ENCODE measurements at regions not wholly inside any gene's neighbourhood (a gene's known extent, or its start where the extent isn't known, plus 50 kb on each side); places are given as distances from the start of the nearest gene placed in this dataset.
"Not testable (repeated sequence)": the region's sequence is repeated elsewhere in the genome, so short reads cannot be mapped to it uniquely, and the experiment has no call there.

DNA sequence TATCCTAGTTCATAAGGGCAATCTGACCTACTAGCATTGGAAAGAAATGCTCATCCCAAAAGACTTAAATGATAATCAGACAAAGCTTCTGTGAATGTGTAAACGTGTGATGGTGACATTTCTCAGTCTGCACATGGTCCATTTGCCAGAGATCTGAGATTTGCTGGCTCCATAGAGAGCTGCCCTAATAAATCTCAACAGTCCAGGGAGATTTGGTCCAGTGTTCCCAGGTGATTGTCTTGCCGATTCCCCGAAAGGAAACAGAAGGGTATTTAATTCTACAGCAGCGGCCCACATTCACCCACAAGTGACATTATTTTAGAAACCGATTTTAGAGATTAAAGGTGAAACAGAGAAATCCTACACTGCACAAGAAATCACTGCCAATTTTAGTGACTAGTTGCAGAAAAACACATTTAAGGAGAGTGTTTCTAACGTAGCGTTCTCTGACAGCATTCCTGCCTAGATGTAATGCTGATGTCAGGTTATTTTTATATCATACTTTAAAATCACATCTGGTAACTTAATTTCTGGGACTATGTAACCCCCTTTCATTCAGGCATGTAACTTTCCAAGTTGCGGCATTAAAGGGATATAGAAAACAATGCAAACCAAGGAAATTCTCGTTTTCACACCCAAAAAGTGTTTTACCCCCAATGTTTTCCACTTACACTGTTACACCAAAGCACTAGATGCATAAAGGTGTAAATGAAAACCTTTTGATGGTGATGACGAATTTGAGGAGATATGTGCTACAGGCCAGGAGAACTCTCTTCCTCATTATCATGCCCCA is 231.9 kb upstream of the FN1 start:
- DNase-seq, result no peak

DNA sequence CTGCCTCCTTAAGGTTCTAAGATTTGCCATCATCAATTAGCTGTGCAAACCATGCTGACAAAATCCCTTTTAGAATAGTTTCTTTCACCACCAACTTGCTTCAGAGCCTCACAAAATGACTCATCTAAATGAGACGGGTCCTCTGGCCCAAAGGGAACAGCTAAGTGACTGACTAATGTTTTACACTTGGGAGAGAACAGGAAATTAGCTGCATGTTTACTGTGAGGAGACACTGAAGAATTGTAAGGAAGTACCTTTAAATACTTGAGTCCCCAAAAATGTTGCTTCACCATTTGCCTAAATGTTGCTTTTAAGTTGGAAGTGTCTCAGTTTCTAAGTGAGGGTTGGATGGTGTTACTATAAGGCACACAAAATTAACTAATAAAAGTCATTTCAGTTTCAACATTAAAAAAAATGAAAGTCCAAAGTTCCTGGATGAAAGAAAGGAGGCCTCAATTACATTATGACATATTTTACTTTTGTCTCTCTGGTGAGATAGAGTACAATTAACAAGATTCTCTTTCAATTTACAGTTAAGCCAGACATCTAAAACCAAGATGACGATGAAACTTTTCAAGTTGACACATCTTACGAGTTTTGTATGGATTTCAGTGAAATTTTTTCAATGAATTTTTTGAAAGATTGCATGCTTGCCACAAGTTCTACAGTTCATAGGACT is 229.1 kb upstream of the FN1 start:
- DNase-seq, result no peak

DNA sequence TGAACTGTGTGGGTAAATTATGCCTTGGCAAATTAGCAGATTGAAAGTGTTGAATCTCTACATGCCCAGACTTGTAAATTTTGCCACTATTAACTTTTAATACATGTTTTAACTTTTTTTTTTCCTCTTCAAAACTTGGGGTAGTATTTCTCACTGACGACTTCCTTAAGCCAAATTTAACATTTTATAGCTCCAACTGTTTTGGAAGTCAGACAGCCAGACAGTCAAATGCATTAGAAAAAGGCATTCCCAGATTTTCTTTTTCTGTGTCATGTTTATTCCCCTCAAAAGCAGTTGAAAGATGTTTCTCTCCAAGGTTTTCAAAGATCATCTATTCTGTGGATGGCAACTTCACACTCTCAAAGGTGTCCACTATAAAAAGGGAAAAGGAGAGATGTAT is 226.8 kb upstream of the FN1 start:
- DNase-seq, result no peak

DNA sequence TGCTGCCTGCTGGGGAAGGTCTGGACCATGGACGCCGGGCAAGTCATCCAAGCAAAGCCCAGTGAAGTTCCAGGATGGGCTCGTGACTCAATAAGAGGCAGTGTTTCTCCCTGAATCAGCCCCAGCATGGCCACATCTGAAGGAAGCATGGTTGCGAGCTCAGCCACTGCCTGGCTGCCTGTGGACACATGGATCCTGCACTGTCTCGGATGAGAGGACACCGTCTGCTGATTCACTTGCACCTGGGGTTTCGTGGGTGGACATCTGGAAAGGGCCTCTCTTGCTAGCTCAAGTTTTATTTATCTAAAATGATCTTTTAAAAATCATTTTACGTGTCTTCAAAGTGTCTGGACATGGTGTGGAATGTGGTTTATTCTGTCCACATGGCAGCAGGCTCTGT is 224.8 kb upstream of the FN1 start:
- no peak for DNase-seq

DNA sequence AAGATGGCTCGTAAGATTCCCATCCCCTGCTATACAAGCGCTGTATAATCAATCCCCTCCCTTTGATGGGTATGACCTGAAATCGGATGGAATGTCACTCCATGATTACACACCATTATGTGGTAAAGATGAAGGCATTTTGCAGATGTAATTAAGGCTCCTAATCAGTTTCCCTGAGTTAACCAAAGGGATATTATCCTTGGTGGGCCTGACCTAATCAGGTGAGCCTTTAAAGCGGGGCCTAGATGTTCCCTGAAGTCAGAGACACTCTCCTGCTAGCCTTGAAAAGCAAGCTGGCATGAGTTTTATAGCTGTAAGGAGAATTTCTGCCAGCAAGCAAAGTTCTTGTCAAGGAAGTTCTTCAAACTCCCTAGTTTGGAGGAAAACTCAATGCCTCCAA is 223.8 kb upstream of the FN1 start:
- no peak for DNase-seq

DNA sequence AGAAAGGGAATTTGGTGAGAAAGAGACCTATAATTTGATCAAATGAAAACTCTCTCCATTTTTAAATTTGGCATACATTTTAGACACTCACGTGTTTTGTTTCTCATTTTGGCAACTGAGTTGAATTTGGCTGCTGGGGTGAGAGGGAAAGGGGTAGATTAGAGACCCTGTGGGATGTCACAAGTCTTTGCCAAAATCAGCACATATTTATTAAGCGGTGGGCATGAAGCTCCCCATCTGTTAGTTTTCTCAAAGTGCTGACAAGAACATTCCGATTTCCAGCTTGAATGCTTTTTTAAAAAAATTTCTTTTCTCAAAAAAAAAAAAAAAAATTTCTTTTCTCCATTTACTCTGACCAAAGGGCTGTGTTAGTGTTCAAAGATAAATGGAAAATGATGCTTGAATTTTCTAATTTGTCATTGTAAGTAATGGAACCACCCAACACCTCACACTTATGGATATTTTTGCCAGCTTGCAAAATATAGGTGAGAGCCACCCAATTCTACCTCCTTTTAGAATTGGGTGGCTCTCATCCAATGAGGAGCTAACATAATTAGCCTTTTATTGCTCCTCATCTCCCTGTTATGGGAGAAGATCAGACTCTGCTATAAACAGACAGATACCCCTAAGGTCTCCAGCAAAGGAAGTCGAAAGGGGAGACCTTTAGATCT is 222.9 kb upstream of the FN1 start:
- no peak for DNase-seq

DNA sequence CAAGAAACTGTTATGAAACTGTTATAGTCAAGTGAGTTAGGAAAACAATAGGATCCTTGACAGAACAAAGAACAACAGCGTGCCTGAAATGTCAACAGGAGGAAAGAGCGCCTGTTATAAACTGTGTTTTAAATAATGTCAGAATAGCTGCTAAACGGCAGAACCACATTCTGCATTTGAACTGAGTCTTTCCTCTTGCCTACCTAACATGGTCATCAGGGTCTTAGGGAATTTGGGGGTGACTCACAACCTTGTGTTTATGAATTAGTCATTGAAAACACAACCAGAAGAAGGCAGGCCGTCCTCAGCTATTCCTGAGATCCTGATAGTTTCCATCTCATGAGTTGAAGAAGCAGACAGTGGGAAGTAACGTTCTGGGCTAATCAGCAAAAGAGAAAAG is 222.0 kb upstream of the FN1 start:
- peak in 1 of 56 donors; percentile 0 for DNase-seq

DNA sequence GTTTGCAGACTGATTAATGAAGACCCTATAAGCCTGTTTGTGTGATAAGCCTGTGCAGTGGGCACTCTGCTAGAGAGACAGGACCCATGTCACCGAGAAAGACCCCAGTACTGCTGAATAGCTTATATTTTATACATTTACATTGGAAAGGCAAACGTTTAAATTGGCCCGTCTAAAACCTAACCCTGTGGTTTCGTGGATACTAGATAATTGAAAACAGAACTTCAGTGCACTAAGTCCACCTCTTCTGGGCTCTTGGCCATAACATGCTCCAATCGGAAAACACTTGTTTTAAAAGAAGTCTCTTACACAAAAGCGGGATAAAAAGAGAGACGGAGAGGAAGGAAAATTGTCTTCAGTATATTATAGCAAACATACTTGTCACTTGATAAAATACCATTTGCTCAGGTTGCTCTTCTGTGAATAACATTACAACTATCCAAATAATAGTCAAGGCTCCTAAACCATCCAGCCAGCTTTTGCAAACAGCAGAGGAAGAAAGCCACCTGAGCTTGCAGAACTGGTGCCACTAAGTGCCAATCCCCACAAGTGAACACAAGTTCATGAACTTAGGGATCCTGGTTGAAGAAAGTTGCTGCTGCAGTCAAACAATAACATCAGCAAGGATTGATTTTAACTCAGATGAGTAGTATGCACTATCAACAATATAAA is 218.4 kb upstream of the FN1 start:
- DNase-seq, result no peak

DNA sequence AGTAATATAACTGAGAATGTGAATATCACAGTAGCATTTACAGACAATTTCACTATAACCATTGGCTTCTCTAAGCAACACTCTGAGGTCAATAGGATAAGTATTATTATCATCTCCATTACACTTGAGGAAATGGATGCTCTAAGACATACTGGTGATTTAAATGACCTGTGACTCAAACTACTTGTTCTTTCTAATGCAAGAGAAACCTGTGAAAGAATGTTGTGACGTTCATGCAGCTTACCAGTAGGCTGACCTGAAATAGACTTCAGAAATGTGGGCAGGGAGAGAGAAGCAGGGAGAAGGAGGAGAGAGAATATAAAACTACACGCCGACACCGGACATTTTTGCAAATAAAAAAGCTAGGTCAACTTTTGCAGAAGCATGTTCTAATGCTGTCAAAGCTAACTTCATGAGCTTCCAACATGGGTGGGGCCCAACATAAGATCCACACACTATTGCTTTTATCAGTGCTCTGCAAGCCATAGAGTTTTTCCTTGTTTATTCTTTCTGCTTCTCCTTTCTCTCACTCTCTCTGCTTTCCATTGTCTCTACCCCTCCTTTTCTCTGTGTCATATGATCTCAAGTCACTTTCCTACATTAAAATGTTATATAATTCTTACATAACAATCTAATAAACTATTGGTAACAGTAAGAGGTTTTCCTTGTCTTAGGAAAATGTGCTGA is 217.6 kb upstream of the FN1 start:
- DNase-seq, result no peak

DNA sequence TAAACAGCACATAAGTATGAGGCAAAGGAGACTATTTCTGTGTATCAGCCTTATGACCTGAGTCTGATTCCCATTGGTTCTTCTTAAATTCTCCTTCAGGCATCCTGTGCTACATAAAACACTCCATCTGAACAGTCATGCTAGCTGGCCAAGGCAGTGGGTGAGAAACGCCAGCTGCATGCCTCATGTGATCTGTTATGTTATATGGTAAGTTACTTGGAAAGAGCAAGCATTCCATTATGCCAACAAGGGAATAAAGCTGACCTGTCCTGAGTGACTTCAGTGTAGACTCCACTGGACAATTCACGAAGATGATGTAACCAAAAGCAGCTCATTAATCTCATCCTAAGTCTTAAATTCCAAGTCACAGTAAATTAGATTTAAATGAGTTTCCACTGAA is 216.5 kb upstream of the FN1 start:
- no peak for DNase-seq

DNA sequence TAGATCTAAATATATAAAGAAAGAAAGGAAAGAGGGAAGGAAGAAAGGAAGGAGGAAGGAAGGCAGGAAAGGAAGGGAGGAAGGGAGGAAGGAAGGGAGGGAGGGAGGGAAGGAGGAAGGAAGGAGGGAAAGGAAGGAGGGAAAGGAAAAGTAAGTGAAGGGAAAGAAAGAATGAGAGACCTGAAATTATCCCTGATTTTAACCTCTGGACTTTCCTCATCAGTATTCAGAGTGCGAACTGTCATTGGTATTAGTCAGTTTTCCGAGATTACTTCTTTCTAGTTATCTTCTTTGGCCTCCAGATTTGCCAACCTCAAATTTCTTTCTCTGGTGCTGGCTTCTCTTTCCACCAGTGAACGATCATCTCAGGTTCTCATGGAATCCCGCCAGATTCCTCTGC is 215.5 kb upstream of the FN1 start:
- DNase-seq, result no peak

DNA sequence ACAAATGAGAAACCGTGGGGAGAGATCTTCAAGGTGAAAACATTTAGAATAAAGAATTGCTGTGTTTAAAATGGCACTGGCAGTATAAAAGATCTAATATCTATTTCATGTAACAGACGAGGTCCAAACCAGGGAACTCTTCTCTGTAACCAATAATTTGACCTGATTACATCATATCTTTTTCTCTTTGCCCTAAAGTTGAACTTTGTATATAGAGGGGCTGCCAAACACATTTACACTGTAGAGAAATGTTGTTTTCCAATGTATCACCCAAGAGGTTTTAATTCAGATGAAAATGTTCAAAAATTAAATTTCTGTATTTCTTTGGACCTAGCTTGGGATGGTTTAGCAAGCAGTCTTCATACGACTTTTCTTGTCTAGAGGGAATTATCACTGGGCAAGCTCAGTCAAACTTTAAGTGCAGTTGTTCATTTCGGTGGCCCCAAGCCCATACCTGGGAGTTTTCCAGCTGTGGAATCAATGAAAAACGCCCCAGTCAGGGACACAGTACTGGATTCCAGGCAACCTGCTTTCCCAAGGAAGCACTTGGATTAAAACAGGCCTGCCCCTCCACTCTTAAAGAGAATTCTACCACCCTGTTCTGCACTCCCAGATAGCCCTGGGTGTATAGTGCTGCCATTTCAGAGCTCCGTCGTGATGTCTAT is 208.5 kb upstream of the FN1 start:
- DNase-seq, result no peak

DNA sequence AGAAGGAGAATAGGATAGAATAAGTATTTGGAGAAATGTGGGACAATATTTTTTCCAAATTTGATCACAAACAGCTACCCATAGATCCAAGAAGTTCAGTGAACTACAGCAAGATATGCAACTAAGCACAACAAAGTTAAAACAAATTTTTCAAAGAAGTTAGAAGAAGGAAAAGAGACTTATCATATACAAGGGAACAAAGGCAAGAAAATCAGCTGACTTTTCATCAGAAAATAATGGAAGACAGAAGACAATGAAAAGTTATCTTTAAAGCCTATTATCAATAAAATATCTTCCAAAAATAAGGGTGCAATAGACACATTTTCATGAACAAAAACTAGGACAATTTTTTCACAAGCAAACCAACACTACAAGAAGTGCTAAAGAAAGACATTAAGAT is 202.8 kb upstream of the FN1 start:
- no peak for DNase-seq

DNA sequence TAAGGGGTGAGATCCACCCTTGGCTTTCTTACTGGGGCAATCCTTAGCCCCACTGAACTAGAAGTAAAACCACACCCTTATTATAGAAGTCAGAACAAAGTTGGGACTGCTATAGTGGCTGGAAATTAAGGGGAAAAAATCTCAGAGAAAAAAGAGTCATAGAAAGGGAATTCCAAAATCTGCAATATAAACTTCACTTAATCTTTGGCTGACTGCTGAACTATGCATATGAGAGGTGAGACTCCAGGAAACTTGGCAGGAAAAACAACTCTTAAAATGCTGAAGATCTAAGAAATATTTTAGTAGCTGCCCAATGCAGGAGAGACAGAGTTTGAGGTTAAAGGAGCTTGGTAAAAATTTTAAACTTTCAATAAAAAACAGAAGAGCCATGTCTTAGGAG is 201.8 kb upstream of the FN1 start:
- no peak for DNase-seq

DNA sequence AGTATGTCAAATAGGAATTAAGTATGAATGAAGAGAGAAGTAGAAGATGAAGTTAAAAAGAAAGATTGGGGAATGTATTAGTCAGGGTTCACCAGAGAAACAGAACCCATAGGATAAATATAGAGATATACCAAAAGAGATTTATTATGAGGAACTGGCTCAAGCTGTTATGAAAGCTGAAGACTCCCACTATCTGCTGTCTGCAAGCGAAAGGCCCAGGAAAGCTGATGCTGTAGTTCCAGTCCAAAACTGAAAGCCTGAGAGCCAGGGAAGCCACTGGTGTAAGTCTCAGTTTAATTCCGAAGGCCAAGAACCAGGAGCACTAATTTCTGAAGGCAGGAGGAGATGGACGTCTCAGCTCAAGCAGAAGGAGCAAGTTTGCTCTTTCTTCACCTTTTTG is 200.9 kb upstream of the FN1 start:
- no peak for DNase-seq

DNA sequence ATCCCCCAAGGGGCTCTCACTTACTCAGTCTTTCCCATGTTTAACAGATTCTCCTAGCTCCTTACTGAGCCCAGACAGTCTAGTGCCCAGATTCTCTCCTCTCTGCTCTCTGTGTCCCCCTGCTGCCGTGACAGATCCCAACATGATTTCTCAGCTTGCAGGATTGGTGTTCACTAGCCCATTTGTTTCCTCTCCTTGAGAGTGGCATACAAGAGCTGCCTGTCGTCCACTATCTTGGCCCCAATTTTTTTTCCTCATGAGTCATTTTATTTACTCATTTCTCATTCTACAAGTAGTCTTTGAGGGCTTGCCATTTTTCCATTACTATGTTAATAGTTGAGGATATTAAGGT is 199.9 kb upstream of the FN1 start:
- no peak for DNase-seq

DNA sequence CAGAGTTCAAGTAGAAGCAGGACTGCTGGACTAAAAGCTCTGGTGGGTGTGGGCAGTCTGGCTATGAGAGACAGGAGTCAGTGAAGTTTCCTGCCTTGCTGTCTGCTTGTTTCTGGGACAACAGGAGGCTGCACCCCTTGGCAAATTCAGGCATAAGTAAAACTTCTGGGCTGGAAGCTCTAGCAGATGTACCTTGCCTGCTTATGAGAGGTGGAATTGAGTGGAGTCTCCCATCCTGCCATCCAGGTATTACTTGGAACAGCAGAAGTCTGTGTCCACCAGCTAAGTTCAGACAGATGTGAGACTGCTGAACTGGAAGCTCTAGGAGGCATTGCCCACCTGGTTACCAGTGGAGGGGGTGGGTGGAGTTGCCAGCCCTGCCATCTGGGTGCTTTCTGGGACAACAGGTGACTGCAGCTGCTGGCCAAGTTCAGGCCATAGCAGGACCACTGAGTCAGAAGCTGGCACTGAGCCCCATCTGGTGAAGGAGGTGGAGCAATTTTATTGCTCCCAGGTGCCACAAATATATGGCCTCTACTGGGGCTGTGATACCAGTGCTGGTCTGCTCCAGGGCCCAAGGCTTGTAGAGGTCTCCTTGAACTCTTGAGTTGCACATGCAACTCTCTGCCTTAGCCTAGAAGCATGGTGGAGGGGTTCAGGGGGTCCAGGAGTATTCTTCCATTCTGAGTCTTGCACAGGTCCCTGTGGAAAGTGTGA is 199.4 kb upstream of the FN1 start:
- DNase-seq, result no peak

DNA sequence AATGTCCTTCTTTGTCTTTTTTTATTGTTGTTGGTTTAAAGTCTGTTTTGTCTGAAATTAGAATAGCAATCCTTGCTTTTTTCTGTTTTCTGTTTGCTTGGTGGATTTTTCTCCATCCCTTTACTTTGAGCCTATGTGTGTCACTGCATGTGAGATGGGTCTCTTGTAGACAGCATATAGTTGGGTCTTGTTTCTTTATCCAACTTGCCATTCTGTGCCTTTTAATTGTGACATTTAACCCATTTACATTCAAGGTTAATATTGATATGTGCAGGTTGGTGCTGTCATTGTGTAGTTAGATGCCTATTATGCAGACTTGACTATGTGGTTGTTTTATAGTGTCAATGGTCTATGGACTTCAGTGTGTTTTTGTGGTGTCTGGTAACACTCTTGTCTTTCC is 197.5 kb upstream of the FN1 start:
- no peak for DNase-seq

DNA sequence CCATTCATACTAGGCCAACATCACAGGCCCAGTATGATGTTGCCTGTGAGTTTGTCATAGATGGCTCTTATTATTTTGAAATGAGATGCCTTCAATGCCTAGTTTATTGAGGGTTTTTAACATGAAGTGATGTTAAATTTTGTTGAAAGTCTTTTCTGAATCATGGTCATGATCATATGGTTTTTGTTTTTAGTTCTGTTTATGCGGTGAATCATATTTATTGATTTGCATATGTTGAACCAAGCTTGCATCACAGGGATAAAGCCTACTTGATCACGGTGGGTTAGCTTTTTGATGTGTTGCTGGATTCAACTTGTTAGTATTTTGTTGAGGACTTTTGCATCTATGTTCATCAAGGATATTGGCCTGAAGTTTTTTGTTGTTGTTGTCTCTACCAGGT is 195.8 kb upstream of the FN1 start:
- no peak for DNase-seq

DNA sequence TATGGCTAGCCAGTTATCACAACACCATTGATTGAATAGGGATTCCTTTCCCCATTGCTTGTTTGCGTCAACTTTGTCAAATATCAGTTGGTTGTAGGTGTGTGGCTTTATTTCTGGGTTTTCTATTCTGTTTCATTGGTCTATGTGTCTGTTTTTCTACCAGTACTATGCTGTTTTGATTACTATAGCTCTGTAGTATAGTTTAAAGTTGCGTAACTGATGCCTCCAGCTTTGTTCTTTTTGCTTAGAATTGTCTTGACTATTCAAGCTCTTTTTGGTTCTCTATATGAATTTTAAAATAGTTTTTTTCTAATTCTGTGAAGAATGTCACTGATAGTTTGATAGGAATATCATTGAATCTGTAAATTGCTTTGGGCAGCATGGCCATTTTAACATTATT is 194.9 kb upstream of the FN1 start:
- DNase-seq, result not testable (repeated sequence)

Data from nucleus accumbens (tissue), 56 donors.